HepG2 (cell line): ENCODE measurements at regions not wholly inside any gene's neighbourhood (a gene's known extent, or its start where the extent isn't known, plus 50 kb on each side); places are given as distances from the start of the nearest gene placed in this dataset.

ENCODE experiments used
- BCLAF1 ChIP-seq: fragments of 450-650 bp; IDR thresholded peaks from 2 replicates; pipeline ENCODE4 v1.6.1; 2017; ENCODE audit warnings: mild to moderate bottlenecking
- CEBPB ChIP-seq: IDR thresholded peaks from 2 replicates; pipeline ENCODE4 v1.6.1; 2011; ENCODE audit warnings: low read depth, low read length, improper control_type of control experiment, borderline replicate concordance
- EZH2 ChIP-seq: conservative IDR thresholded peaks from 2 replicates; pipeline ENCODE4 v1.6.1; 2012; ENCODE audit warnings: mild to moderate bottlenecking, low read depth, low read length, moderate library complexity
- GPN1 ChIP-seq: sonication (generic); formaldehyde crosslinking; IDR thresholded peaks from 2 replicates; pipeline ENCODE4 v1.5.1; 2020; ENCODE audit warnings: missing genetic modification reagents, borderline replicate concordance
- HNF1A ChIP-seq, 2 experiments: sonication (generic) in 1 of 2; formaldehyde crosslinking in 1 of 2; IDR thresholded peaks; 2 replicates each; pipeline versions ENCODE4 v1.4.0 to v1.6.1; 2016 to 2020; ENCODE audit warnings: borderline replicate concordance in 1 of 2, low read depth in 1 of 2, mild to moderate bottlenecking in 1 of 2, missing genetic modification reagents in 1 of 2
- HNF4A ChIP-seq: sonication (generic); formaldehyde crosslinking; IDR thresholded peaks from 2 replicates; pipeline ENCODE4 v1.4.0; 2020; ENCODE audit warnings: missing genetic modification reagents
- MAX ChIP-seq: IDR thresholded peaks from 2 replicates; pipeline ENCODE4 v1.6.1; 2012; ENCODE audit warnings: inconsistent platforms
- RXRA ChIP-seq: sonication (generic); formaldehyde crosslinking; IDR thresholded peaks from 2 replicates; pipeline ENCODE4 v1.5.1; 2020; ENCODE audit warnings: missing genetic modification reagents
- SIN3A ChIP-seq: IDR thresholded peaks from 2 replicates; pipeline ENCODE4 v1.6.1; 2011; ENCODE audit warnings: low read depth, mild to moderate bottlenecking, control low read depth, low read length, borderline replicate concordance
- TBL1XR1 ChIP-seq: fragments of 150-350 bp; IDR thresholded peaks from 2 replicates; pipeline ENCODE4 v1.6.1; 2014; ENCODE audit warnings: borderline replicate concordance, low read length; ENCODE audit not compliant: partially characterized antibody
- YY1 ChIP-seq: IDR thresholded peaks from 2 replicates; pipeline ENCODE4 v1.6.1; 2011; ENCODE audit warnings: low read length, low read depth, moderate library complexity, mild to moderate bottlenecking; ENCODE audit not compliant: insufficient read depth, insufficient replicate concordance
- ZNF30 ChIP-seq: sonication (generic); formaldehyde crosslinking; IDR thresholded peaks from 2 replicates; pipeline ENCODE4 v1.5.0; 2020; ENCODE audit warnings: mild to moderate bottlenecking, missing genetic modification reagents
- ZNF549 ChIP-seq: sonication (generic); formaldehyde crosslinking; IDR thresholded peaks from 2 replicates; pipeline ENCODE4 v1.5.0; 2020; ENCODE audit warnings: missing genetic modification reagents
- TF ChIP-seq, protein P1 (sequence below): sonication (generic); formaldehyde crosslinking; IDR thresholded peaks from 2 replicates; pipeline ENCODE4 v1.5.0; 2020; ENCODE audit warnings: mild to moderate bottlenecking, missing genetic modification reagents, moderate library complexity

DNA sequence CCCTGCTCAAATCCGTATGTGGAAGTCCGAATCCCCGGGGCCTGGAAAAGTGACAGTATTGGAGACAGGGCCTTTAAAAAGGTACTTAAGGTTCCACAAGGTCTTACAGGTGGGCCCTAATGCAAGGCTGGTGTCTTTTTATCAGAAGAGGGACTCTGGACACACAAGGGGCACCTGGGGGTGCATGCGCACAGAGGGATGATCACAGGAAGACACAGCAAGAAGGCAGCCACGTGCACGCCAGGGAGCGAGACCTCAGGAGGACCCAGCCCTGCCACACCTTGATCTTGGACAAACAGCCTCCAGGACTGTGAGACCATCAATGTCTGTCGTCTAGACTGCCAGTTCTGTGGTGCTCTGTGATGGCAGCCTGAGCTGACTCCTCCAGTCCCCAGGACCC is 96.5 kb downstream of the SHANK2 start:
- TF ChIP-seq TBL1XR1 (no peak), SIN3A (no peak), HNF1A (IDR thresholded peaks at IDR 0.05; ENCODE audit: low read depth) (no peak), HNF1A (CRISPR knock-in tag; IDR thresholded peaks at IDR 0.05; ENCODE audit: borderline replicate concordance) (no peak), RXRA (CRISPR knock-in tag) (no peak), CEBPB (no peak), HNF4A (CRISPR knock-in tag) (no peak), ZNF30 (CRISPR knock-in tag) (no peak), BCLAF1 (no peak), ZNF549 (CRISPR knock-in tag) (no peak), MAX (no peak), EZH2 (no peak), YY1 (no peak), GPN1 (CRISPR knock-in tag) (no peak)
- TF ChIP-seq, protein P1, sequence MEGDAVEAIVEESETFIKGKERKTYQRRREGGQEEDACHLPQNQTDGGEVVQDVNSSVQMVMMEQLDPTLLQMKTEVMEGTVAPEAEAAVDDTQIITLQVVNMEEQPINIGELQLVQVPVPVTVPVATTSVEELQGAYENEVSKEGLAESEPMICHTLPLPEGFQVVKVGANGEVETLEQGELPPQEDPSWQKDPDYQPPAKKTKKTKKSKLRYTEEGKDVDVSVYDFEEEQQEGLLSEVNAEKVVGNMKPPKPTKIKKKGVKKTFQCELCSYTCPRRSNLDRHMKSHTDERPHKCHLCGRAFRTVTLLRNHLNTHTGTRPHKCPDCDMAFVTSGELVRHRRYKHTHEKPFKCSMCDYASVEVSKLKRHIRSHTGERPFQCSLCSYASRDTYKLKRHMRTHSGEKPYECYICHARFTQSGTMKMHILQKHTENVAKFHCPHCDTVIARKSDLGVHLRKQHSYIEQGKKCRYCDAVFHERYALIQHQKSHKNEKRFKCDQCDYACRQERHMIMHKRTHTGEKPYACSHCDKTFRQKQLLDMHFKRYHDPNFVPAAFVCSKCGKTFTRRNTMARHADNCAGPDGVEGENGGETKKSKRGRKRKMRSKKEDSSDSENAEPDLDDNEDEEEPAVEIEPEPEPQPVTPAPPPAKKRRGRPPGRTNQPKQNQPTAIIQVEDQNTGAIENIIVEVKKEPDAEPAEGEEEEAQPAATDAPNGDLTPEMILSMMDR: no peak
